Peyer's patch (tissue), 4 donors: ENCODE measurements at regions not wholly inside any gene's neighbourhood (a gene's known extent, or its start where the extent isn't known, plus 50 kb on each side); places are given as distances from the start of the nearest gene placed in this dataset.

Experiments
- CTCF ChIP-seq, 6 experiments: fragments of 450-650 bp in 4 of 6; fragments of 200-600 bp in 2 of 6; sonication (generic) in 1 of 6; IDR thresholded peaks; one replicate each; pipeline ENCODE4 v1.5.1; 2017 to 2019; ENCODE audit warnings: antibody characterized with exemption in 6 of 6, mild to moderate bottlenecking in 3 of 6, moderate library complexity in 1 of 6
- POLR2A ChIP-seq, 2 donors: fragments of 450-650 bp; IDR thresholded peaks; one replicate each; pipeline ENCODE4 v1.5.1; 2017; ENCODE audit warnings: antibody characterized with exemption in 2 of 2, mild to moderate bottlenecking in 2 of 2, moderate library complexity in 2 of 2

- TF ChIP-seq CTCF (IDR thresholded peaks at IDR 0.05) (no peak), POLR2A (IDR thresholded peaks at IDR 0.05) (no peak)
Observed at GRCh38 chr17:51421525-51421924, 161.2 kb downstream of the UTP18 start.
